ENCODE measurements at regions not wholly inside any gene's neighbourhood (a gene's known extent, or its start where the extent isn't known, plus 50 kb on each side); places are given as distances from the start of the nearest gene placed in this dataset.
"Not testable (repeated sequence)": the region's sequence is repeated elsewhere in the genome, so short reads cannot be mapped to it uniquely, and the experiment has no call there.

DNA sequence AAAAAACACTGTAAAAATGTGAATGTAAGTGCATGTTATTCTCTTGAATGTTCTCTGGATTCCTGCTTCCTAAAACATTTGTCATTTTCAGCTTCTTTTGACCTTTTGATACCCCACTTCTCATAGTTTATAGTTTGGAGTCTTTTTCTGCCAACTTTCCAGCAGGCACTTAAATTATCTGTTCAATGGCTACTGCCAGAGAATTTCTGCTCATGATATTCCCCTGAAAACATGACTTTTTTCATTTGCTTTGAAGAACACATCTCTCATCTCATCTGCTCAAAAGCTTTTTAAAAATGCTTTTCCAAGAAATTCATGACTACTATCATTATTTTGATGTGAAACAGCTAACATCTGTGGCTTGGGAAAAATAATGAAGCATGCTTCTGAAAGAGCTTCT, 269.7 kb upstream of the PCDH7 start:
- no peak for DNase-seq (ENCODE audit: low read depth)

DNA sequence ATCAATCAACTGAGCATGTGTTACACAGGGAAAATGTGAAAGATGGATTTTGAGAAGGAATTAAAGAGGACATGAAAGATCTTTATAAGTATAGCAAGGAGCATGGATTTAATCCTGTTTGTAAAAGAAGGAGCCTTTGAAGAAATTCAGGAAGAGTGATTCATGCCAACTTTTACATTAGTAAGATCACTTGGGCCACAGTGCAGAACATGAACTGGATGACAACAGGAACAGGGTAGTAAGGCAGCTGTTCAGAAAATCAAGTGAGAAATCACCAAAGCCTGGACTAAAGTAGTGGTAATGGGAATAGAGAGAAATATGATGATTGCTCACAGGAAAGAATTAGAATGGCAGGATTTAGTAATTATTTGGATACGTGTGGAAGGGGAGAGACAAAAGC, 265.7 kb upstream of the PCDH7 start:
- no peak for DNase-seq (ENCODE audit: low read depth)

DNA sequence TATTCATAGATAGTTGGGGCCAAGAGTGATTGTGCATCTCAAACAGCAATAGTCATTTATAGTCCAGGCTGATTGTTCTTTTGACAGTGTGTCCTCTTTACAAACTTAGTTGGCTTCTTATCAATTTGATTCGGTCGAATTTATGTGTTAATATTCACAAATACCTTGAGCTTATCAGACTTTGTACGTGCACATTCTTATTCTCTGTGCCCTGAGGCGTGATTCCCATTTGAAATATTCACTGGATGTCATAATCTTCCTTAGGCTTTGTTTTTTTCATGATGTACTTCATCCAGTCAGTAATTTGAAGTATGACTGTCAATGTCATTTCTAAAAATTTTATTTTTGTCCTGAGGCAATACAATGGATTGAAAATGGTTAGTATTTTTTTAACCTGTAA, 263.5 kb upstream of the PCDH7 start:
- no peak for DNase-seq (ENCODE audit: low read depth)

DNA sequence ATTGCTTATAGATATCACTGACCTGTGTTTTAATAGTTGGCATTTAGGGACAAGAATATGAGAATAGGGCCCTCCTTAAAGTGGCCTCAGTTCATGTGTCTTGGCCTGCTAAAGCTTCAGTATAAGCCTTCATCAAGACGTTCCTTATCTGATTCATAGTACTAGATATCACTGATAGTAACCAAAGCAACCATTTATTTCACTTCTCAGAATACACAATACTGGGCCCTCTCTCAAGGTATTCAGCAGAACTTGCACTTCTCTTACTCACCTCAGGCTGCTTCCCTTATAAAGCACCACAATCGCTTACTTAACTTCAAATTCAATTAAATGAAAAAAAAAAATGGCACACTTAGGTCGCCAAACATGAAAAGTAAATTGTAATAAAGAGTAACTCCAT, 259.4 kb upstream of the PCDH7 start:
- no peak for DNase-seq (ENCODE audit: low read depth)

DNA sequence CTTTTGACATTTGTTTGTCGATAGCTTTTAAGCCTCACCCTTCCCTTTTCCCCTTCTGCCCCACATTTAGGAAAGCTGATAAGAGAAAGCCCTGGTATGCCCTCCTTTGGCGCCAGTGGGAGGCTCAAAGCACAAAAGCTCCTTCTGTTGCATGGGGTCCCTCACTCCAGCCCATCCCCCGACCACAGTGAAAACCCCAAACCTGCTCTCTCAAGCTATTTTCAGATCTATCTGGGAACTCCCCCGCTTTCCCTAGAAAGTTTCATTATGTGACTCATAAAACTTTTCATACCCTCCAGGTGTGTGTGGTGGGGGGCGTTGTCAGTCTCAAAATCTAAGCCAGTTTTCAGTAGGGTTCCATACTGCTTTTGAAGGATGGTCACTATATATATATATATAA, 259.0 kb upstream of the PCDH7 start:
- DNase-seq (ENCODE audit: low read depth): no peak

DNA sequence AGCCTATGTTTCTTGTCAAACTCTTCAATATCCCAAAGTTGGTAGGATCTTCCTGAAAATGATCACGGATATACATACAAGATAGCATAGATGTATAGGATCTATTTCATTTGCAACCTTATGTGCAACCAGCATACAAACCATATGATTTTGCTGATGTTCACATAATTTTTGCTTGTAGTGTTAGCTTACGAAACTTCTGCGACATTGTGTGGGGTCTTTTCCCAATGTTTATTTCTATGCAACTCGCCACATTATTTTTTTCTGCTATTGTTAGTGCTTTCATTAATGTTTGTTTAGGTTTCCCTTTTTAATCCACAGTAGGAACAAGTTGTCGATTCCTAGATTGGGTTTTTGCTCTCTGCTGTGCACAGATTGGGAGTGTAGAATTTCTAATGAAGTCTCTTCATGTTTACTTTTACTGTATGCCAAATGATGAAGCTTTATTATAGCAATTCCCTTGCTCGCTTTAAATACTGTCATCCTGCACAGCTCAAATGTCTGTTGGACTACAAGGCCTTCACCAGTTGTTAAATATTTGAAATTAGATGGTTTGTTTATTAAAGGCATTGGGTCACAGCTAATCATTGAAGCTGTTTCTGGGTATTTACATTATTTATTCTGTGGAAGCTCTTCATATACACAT, 257.6 kb upstream of the PCDH7 start:
- DNase-seq (ENCODE audit: low read depth): no peak

DNA sequence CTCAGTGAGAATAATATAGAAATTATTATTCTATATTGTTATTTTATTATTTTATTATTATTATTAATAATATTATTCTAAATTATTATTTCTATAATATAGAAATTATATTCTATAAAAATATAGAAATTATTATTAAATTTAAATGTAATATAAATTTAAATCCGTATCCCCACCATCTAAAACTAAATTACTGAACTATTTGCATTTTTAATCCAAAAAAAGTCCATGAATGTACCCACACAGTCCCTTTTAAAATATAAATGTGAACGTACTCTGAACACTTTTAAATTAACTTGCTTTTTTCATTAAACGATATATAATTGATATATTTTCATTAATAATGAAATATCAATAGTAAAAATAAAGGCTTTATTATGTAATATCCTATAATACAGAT, 248.3 kb upstream of the PCDH7 start:
- DNase-seq (ENCODE audit: low read depth): no peak

DNA sequence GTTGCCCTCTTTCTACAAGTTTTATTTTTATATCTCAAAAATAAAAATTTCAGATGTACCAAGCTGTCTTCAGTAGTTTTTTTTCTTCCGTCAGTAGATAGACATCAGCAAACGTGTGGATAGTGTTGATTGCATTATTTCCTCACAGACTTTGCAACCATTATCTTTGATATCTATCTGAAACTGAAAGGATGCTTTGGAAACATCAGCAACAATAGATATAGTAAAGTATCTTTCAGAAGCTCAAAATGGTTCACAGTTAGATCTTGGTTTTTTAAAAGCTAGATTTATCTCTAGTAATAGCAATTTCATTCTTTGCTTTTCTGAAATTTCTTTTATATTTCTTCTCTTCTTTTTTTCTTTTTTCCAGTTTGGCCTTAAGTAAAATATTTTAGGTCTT, 246.9 kb upstream of the PCDH7 start:
- DNase-seq (ENCODE audit: low read depth): no peak

DNA sequence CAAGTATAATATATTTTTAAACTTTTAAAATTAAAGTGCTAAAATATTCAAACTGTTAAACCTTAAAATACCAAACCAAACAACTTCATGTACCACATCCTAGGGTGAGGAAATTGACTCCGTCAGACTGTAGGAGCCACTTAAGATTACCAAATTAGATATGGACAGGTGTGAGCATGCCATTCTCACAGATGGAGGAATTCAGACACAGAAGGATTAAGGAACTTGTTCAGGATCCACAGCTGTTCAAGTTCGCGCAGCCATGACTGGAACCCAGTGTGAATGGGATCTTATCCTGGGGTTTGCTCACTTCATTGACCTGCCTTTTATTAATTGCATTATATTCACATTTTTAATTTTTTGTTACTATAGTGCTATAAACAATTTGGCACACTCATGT, 224.9 kb upstream of the PCDH7 start:
- DNase-seq (ENCODE audit: low read depth): no peak

DNA sequence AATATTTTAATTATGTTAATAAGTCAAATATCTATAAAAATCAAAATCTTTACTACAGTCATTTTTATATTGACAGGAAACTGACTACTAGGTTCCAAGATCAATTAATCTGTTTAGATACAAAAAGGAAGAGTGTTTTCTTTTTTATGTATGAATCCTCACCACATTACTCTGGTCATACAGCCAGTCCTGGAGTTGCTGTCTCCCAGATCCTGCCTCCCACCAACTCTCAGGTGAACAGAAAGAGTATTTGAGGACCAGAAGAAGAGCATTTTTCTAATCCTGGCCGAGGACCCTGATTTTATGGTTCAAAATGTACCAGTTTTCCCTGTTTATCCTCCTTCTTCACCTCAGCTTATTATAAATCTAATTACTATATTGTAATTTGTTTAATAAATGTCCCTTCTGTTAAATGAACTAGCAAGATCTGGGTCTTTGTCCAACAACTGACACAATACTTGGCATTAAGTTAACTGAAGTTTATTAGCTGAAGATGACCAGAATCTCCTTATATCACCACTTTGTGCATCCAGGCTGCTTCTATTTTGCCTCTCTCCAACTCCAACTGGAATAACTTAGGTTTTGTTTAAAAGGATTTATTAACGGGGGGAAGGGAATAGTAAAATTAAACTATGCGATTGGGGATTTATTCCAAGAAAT, 224.4 kb upstream of the PCDH7 start:
- DNase-seq (ENCODE audit: low read depth): no peak

DNA sequence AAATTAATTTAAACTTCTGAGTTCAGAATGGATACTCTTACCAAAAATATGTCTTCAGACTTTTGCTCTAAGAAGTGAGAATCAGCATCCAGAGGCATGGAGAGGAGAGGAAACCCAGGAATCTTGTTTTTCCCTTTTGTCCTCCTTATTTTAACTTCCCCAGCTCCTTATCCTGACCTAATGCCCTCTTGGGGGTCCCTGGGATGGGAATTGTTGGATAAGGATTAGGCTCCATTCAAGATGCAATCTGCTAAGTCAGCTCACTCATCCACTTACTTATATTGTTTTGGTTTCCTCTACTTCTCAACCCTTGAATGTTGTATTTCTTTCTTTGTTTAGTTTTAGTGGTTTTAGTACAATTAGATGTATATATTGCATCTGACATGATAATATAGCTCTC, 208.4 kb upstream of the PCDH7 start:
- DNase-seq (ENCODE audit: low read depth): no peak

DNA sequence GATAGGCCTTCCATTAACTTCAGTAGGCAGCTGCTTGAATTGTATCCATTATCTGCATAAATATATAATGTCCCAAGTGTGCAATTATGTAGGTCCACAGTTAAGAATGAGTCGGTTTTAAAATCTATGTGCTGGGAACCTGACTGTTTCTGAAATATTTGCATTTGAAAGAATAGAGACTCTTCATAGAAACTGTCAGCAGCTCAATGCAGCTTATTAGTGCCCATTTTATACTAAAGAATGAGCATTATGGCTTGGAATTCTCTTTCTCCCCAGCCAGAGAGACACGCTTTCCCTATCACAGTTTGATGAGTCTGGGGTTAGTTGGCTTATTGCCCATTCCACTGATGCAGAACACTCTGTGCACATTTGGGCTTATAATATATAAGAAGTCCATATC, 202.0 kb upstream of the PCDH7 start:
- no peak for DNase-seq (ENCODE audit: low read depth)

DNA sequence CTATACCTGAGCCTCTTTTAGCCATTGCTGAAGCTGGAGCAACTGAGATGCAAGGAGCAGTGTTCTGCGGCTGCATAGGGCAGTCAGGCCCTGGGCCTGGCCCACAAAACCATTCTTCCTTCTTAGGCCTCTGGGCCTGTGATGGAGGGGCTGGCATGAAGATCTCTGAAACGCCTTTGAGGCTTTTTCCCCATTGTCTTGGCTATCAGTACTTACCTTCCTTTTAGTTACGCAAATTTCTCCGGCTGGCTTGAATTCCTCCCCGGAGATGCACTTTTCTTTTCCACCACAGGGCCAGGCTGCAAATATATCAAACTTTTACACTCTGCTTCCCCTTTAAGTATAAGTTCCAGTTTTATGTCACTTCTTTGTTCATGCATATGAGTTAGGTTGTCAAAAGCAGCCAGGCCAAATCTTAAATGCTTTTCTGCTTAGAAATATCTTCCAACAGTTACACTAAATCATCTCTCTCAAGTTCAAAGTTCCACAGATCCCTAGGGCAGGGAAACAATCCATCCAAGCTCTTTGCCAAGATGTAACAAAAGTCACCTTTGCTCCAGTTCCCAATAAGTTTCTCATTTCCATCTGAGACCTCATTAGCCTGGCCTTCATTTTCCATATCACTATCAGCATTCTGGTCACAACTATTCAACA, 194.4 kb upstream of the PCDH7 start:
- DNase-seq (ENCODE audit: low read depth): no peak

DNA sequence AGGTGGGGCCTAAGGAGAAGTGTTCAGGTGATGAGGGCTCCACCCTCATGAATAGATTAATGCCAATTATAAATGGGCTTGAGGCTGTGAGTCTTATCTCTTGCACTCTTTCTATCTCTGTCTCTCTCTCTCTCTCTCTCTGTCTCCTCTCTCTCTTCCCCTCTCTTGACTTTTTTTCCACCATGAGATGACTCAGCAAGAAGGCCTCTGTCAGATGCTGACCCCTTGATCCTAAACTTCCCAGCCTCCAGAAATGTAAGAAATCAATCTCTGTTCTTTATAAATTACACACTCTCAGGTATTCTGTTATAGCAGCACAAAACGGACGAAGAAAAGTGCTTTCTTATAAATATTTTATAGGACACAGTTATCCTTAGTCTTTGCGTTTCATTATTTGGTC, 184.9 kb upstream of the PCDH7 start:
- DNase-seq (ENCODE audit: low read depth): no peak

DNA sequence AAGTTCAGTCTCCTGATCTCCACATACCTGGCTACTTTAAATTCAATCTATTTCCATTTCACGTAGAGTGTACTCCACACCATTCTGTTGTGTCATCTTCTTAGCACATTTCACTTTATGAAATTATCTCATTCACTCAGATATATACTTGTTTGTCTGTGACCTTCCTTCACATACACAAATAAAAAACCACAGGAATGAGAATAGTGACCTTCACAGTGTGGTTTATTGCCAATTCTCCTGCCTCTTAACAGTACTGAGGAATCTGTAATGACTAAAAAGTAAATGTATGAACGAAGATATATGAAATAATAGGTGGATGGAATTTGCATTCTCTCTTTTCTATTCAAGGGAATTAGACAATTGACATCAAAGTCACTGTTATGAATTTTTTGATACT, 183.9 kb upstream of the PCDH7 start:
- DNase-seq (ENCODE audit: low read depth): no peak

DNA sequence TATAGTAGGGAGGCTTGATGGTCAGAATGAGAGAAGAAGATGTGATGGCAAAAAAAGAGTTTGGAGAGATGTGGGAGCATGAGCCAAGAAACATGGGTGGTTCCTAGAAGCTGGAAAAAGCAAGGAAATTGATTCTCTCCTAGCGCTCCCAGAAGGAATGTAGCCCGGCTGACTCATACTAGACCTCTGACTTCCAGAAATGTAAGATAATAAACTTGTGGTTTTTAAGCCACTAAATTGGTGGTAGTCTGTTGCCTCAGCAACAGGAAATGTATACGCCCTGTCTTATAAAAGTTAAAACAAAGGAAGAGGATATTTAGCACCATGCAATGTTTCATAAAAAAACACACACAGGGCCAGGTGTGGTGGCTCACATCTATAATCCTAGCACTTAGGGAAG, 182.7 kb upstream of the PCDH7 start:
- peak; percentile 74 for DNase-seq (ENCODE audit: low read depth)

DNA sequence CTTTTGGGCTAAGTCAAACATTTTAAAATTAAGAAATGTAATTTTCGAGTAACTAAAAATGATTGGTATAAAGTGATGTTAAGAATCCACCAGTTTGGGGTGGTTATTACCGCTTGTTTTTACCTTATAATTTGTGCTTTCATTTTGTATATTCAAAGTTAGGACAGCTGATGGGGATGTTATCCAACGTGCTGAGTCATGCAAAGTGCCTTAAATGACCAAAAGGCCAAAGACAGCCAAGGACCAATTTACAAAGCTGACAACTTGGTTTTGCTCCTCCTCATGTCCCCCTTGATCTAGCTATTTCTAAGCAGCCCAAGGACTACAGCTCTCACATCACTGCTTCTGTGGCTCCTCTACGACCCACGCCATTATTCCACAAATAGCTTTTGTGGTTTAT, 181.4 kb upstream of the PCDH7 start:
- DNase-seq (ENCODE audit: low read depth): no peak

DNA sequence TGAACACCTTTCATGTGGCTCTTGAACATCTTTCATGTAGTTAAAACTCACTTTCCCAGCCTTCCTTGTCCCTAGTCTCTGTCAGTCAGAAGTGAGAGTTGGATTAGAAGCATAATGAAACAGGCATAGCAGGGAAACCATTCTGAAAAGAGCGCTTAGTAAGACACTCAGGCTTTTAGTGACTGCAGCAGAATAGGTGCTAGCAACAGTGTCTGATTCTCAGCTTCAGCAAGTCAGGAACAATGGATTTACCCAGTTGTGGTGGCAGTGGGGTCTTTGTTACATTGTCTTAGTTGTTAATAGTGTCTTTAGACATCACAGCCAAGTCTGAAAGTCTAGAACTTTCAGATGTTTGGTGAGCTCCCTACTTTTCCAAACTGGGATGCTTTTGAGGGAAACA, 177.1 kb upstream of the PCDH7 start:
- no peak for DNase-seq (ENCODE audit: low read depth)

DNA sequence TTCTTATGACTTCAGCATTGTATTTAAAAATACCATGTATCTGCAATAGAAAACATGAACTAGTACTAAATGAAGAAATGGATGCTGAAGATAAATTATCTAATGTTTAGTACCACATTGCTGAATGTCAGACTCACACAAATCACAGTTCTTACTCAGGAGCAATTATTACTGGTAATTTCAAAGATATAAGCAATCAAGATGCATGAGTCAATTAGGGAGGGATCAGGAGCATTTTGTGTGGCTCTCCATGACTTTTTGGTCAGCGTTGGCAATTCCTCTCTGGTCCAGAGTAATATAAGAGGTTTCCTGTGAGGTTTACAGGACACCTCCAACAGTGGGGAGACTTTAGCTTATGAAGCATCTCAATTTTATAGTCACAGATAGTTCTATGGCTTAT, 167.0 kb upstream of the PCDH7 start:
- no peak for DNase-seq (ENCODE audit: low read depth)

DNA sequence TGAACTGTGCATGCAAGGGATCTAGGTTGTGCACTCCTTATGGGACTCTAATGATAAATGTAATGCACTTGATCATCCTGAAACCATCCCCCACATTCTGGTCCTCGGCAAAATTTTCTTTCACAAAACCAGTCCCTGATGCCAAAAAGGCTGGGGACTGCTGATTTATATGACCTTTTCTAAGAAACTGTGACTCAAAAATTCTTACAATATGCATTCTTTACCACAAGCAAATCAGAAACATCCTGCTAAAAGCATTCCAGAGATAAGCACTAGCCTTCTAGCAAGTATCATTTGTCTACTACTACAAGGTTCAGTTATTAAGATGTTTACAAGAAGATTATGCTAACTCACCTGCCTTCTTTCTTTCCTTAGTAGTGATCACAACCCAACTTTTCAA, 166.5 kb upstream of the PCDH7 start:
- DNase-seq (ENCODE audit: low read depth): no peak

DNA sequence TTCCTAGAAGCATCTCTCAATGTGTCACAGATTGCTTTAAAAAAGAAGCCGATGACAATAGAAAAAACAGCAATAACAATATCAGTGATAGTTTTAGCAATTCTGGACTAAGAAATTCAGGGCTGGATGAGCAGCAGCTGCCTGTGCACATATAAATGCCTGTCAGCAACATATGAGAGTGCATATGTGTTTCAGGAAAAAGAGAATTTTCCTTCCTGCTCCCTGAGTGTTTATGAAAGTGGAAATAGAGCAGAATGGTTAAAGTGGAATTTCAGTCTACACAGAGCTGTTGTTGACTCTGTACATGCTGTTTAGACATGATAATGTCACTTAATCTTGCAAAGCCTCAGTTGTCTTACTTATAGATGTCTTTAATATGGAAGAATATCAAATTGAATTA, 164.4 kb upstream of the PCDH7 start:
- no peak for DNase-seq (ENCODE audit: low read depth)

DNA sequence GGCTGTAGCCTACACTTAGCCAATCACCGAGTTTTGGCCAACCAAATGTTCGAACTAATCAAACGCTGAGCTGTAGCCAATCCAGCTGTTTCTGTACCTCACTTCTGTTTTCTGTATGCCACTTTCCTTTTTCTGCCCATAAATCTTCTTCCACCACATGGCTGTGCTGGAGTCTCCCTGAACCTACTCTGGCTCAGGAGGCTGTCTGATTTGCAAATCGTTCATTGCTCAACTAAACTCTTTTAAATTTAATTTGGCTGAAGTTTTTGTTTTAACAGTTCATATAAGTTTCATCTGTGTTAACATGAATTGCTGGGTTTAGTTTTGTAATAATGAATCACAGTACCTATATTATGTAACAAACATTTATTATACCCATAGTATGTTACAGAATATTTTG, 160.7 kb upstream of the PCDH7 start:
- DNase-seq (ENCODE audit: low read depth): no peak

DNA sequence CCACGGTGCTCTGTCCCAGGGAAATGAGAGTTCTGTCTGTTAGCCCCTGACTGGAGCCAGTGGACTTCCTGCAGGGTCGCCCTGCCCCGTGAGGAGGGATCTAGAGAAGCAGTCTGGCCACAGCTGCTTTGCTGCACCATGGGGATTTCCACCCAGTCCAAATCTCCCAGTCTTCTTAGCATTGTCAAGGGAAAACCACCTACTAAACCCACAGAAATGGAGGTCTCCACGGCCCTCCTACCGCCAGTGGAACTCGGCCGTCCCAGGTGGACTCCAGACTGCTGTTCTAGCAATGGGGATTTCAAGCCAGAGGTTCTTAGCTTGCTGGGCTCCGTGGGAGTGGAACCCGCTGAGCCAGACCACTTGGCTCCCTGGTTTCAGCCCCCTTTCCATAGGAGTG, 133.3 kb upstream of the PCDH7 start:
- DNase-seq (ENCODE audit: low read depth): no peak

DNA sequence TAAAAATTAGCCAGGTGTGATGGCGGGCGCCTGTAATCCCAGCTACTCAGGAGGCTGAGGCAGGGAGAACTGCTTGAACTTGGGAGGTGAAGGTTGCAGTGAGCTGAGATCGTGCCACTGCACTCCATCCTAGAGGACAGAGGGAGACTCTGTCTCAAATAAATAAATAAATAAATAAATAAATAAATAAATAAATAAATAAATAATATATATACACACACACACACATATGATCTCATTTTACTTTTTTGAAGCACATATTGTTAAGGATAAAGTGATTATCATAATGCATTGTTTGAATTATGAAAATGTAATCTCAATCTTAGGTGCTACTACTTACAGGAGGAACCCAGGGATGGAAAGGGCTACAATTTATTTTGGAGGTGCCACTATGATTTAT, 130.5 kb upstream of the PCDH7 start:
- not testable (repeated sequence) for DNase-seq (ENCODE audit: low read depth)
